Neural cell (in vitro differentiated cells): ENCODE measurements at regions not wholly inside any gene's neighbourhood (a gene's known extent, or its start where the extent isn't known, plus 50 kb on each side); places are given as distances from the start of the nearest gene placed in this dataset.
A peak's percentile ranks its signal among the peaks of the same experiment; 100 is the strongest.

Source experiments
- H2AFZ ChIP-seq: fragments of 200-600, 300-800 bp; sonication (generic), shearing (Covaris generic); 2 replicates; pipeline ENCODE4 v1.6.0; 2014; ENCODE audit warnings: low read depth, mild to moderate bottlenecking, antibody characterized with exemption, low read length, moderate library complexity
- H3F3A ChIP-seq: fragments of 200-600 bp; shearing (Covaris generic); 2 replicates; pipeline ENCODE4 v1.6.1; 2016; ENCODE audit warnings: mild to moderate bottlenecking, moderate library complexity, mixed read lengths, antibody characterized with exemption, low read length; ENCODE audit not compliant: insufficient read depth, poor library complexity, severe bottlenecking
- H3K27ac ChIP-seq: fragments of 200-600, 300-800 bp; sonication (generic), shearing (Covaris generic); 2 replicates; pipeline ENCODE4 v1.5.1; 2014; ENCODE audit warnings: mild to moderate bottlenecking, low read length, moderate library complexity
- H3K27me3 ChIP-seq: fragments of 300-800, 200-600 bp; sonication (generic), shearing (Covaris generic); 2 replicates; pipeline ENCODE4 v1.6.0; 2014; ENCODE audit warnings: mild to moderate bottlenecking, low read depth, low read length, moderate library complexity; ENCODE audit not compliant: insufficient read depth
- H3K36me3 ChIP-seq: fragments of 300-800, 200-600 bp; sonication (generic), shearing (Covaris generic); 2 replicates; pipeline ENCODE4 v1.5.1; 2014; ENCODE audit warnings: mild to moderate bottlenecking, antibody characterized with exemption, low read length, moderate library complexity; ENCODE audit not compliant: insufficient read depth
- H3K4me2 ChIP-seq: fragments of 300-800, 200-600 bp; sonication (generic), shearing (Covaris generic); 2 replicates; pipeline ENCODE4 v1.6.0; 2014; ENCODE audit warnings: mild to moderate bottlenecking, low read length
- H3K4me3 ChIP-seq: fragments of 300-800, 200-600 bp; sonication (generic), shearing (Covaris generic); 2 replicates; pipeline ENCODE4 v1.5.1; 2014; ENCODE audit warnings: mild to moderate bottlenecking, low read length, moderate library complexity
- H3K79me2 ChIP-seq: fragments of 200-600 bp; shearing (Covaris generic); replicated peaks from 2 replicates; pipeline ENCODE4 v1.6.0; 2014; ENCODE audit warnings: mild to moderate bottlenecking, low read length, moderate library complexity; ENCODE audit not compliant: insufficient read depth
- H3K9ac ChIP-seq: fragments of 300-800, 200-600 bp; sonication (generic), shearing (Covaris generic); 2 replicates; pipeline ENCODE4 v1.6.1; 2016; ENCODE audit warnings: mild to moderate bottlenecking, low read length, mixed read lengths
- H3K9me2 ChIP-seq: fragments of 200-600 bp; shearing (Covaris generic); 2 replicates; pipeline ENCODE4 v1.6.1; 2016; ENCODE audit warnings: mild to moderate bottlenecking, low read length, mixed read lengths; ENCODE audit not compliant: insufficient read depth
- H3K9me3 ChIP-seq: fragments of 200-600, 300-800 bp; sonication (generic), shearing (Covaris generic); 2 replicates; pipeline ENCODE4 v1.6.1; 2016; ENCODE audit warnings: mild to moderate bottlenecking, mixed run types, low read length, moderate library complexity, mixed read lengths
- H4K20me1 ChIP-seq: fragments of 200-600 bp; shearing (Covaris generic); 2 replicates; pipeline ENCODE4 v1.6.1; 2016; ENCODE audit warnings: mild to moderate bottlenecking, mixed run types; ENCODE audit not compliant: insufficient read depth
- EP300 ChIP-seq: fragments of 450-650 bp; conservative IDR thresholded peaks from 2 replicates; pipeline ENCODE4 v1.6.1; 2014; ENCODE audit warnings: antibody characterized with exemption, mild to moderate bottlenecking, moderate library complexity; ENCODE audit not compliant: poor library complexity, severe bottlenecking
- EZH2 ChIP-seq: fragments of 200-600, 300-800 bp; shearing (Covaris generic), sonication (generic); IDR thresholded peaks from 2 replicates; pipeline ENCODE4 v1.6.1; 2014; ENCODE audit warnings: antibody characterized with exemption, low read length, borderline replicate concordance, mild to moderate bottlenecking; ENCODE audit not compliant: insufficient read depth, poor library complexity, severe bottlenecking
- MXI1 ChIP-seq: fragments of 450-650 bp; conservative IDR thresholded peaks from 2 replicates; pipeline ENCODE4 v1.6.1; 2014; ENCODE audit warnings: antibody characterized with exemption, mild to moderate bottlenecking; ENCODE audit not compliant: poor library complexity, severe bottlenecking
- POLR2AphosphoS5 ChIP-seq: IDR thresholded peaks from 2 replicates; pipeline ENCODE4 v1.6.1; 2012
- RAD21 ChIP-seq: fragments of 450-650 bp; conservative IDR thresholded peaks from 2 replicates; pipeline ENCODE4 v1.6.1; 2014; ENCODE audit warnings: antibody characterized with exemption, mild to moderate bottlenecking, moderate library complexity
- SMC3 ChIP-seq: fragments of 450-650 bp; conservative IDR thresholded peaks from 2 replicates; pipeline ENCODE4 v1.6.1; 2014; ENCODE audit warnings: antibody characterized with exemption, mild to moderate bottlenecking, moderate library complexity; ENCODE audit not compliant: poor library complexity
- TAF1 ChIP-seq: IDR thresholded peaks from 2 replicates; pipeline ENCODE4 v1.6.1; 2012; ENCODE audit warnings: low read depth
- TF ChIP-seq, protein P1 (sequence below): IDR thresholded peaks from 2 replicates; pipeline ENCODE4 v1.6.1; 2012; ENCODE audit warnings: borderline replicate concordance
- TF ChIP-seq, protein P2 (sequence below): fragments of 450-650 bp; IDR thresholded peaks from 2 replicates; pipeline ENCODE4 v1.5.1; 2014; ENCODE audit warnings: antibody characterized with exemption, mild to moderate bottlenecking, moderate library complexity; ENCODE audit not compliant: poor library complexity, severe bottlenecking

DNA sequence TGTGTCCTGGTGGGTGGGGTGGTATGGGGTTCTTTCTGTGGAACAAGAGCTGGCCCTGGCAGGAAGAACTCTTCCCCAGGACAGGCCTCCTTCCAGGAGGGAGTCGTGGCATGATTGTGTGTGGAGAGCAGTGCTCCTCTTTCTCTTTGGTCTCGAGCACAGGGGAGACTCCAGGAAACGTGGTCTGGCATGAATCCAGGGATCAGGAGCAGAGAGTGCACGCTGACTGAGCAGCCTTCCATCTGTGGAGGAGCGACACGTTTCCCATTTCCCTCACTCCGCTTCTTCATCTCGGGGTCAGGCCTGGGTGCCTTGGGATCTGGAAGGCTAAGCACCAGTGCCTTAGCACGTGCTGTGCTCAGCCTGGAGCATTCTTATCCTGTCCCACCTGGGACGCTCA, 132.0 kb upstream of the HDAC4 start:
- Histone ChIP-seq H3K79me2 (no peaks in the 10 kb centered on the region), H3K9ac (no peak overlapping the region), H3K9me3 (no peaks in the 10 kb centered on the region), H4K20me1 (no peaks in the 10 kb centered on the region), H3K9me2 (no peaks in the 10 kb centered on the region), H3F3A (no peaks in the 10 kb centered on the region), H3K4me2 (no peak overlapping the region), H2AFZ (no peak overlapping the region), H3K4me3 (no peak overlapping the region), H3K36me3 (no peaks in the 10 kb centered on the region), H3K27ac (no peak overlapping the region), H3K27me3 (no peaks in the 10 kb centered on the region)
- no peak for TF ChIP-seq SMC3
- TF ChIP-seq EZH2, result no peak
- no peak for TF ChIP-seq POLR2AphosphoS5
- TF ChIP-seq RAD21, result no peak
- no peak for TF ChIP-seq MXI1
- TF ChIP-seq, protein P1, sequence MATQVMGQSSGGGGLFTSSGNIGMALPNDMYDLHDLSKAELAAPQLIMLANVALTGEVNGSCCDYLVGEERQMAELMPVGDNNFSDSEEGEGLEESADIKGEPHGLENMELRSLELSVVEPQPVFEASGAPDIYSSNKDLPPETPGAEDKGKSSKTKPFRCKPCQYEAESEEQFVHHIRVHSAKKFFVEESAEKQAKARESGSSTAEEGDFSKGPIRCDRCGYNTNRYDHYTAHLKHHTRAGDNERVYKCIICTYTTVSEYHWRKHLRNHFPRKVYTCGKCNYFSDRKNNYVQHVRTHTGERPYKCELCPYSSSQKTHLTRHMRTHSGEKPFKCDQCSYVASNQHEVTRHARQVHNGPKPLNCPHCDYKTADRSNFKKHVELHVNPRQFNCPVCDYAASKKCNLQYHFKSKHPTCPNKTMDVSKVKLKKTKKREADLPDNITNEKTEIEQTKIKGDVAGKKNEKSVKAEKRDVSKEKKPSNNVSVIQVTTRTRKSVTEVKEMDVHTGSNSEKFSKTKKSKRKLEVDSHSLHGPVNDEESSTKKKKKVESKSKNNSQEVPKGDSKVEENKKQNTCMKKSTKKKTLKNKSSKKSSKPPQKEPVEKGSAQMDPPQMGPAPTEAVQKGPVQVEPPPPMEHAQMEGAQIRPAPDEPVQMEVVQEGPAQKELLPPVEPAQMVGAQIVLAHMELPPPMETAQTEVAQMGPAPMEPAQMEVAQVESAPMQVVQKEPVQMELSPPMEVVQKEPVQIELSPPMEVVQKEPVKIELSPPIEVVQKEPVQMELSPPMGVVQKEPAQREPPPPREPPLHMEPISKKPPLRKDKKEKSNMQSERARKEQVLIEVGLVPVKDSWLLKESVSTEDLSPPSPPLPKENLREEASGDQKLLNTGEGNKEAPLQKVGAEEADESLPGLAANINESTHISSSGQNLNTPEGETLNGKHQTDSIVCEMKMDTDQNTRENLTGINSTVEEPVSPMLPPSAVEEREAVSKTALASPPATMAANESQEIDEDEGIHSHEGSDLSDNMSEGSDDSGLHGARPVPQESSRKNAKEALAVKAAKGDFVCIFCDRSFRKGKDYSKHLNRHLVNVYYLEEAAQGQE, result no peak
- no peak for TF ChIP-seq TAF1
- TF ChIP-seq, protein P2, sequence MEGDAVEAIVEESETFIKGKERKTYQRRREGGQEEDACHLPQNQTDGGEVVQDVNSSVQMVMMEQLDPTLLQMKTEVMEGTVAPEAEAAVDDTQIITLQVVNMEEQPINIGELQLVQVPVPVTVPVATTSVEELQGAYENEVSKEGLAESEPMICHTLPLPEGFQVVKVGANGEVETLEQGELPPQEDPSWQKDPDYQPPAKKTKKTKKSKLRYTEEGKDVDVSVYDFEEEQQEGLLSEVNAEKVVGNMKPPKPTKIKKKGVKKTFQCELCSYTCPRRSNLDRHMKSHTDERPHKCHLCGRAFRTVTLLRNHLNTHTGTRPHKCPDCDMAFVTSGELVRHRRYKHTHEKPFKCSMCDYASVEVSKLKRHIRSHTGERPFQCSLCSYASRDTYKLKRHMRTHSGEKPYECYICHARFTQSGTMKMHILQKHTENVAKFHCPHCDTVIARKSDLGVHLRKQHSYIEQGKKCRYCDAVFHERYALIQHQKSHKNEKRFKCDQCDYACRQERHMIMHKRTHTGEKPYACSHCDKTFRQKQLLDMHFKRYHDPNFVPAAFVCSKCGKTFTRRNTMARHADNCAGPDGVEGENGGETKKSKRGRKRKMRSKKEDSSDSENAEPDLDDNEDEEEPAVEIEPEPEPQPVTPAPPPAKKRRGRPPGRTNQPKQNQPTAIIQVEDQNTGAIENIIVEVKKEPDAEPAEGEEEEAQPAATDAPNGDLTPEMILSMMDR, result no peak
- no peak for TF ChIP-seq EP300

DNA sequence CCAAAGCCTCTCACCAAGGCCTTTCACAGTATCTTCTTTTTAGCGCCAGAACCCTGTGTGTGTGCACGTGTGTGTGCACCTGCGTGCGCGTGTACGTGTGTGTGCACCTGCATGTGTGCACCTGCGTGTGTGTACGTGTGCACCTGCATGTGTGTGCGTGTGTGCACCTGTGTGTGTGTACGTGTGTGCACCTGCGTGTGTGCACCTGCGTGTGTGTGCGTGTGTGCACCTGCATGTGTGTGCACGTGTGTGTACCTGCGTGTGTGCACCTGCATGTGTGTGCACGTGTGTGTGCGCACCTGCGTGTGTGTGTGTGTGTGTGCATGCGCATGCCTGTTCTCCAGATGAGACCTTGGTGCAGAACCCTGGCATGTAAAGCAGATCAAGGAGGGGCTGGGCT, 131.4 kb upstream of the HDAC4 start:
- Histone ChIP-seq H3K79me2 (no peaks in the 10 kb centered on the region), H2AFZ (no peak overlapping the region), H3K27me3 (no peaks in the 10 kb centered on the region), H3K27ac (no peak overlapping the region), H3K9me3 (no peaks in the 10 kb centered on the region), H3F3A (no peaks in the 10 kb centered on the region), H4K20me1 (no peaks in the 10 kb centered on the region), H3K4me2 (no peak overlapping the region), H3K9me2 (no peaks in the 10 kb centered on the region), H3K9ac (peak overlapping the region; percentile 29), H3K4me3 (peak overlapping the region; percentile 19), H3K36me3 (no peaks in the 10 kb centered on the region)
- TF ChIP-seq POLR2AphosphoS5 (peak; percentile 10), EZH2 (no peak)
